ENCODE measurements at regions not wholly inside any gene's neighbourhood (a gene's known extent, or its start where the extent isn't known, plus 50 kb on each side); places are given as distances from the start of the nearest gene placed in this dataset.

DNA sequence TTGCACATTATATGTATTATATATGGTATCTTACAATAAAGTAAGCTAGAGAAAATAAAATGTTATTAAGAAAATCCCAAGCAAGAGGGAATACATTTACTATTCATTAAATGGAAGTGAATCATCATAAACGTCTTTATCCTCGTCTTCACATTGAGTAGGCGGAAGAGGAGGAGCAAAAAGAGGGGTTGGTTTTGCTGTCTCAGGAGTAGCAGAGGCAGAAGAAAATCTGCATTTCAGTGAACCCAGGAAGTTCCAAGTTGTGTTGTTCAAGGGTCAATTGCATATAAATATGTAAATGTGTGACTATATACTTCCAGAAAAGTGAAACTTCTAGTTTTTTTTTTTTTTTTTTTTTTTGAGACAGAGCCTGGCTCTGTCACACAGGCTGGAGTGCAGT is 301.4 kb downstream of the TMA16 start:
- Histone ChIP-seq H3K4me1 (ENCODE audit: insufficient read depth) (no peaks in the 10 kb centered on the region), H3K27ac (no peak overlapping the region), H3K9me3 (ENCODE audit: low read depth) (no peaks in the 10 kb centered on the region), H3K27me3 (replicated peaks; ENCODE audit: insufficient read depth) (no peaks in the 10 kb centered on the region), H3K4me2 (ENCODE audit: unreplicated experiment) (no peak overlapping the region), H3K4me3 (no peak overlapping the region), H4K20me1 (ENCODE audit: insufficient read depth) (no peaks in the 10 kb centered on the region), H3K79me2 (ENCODE audit: insufficient read depth) (no peaks in the 10 kb centered on the region), H3F3A (ENCODE audit: insufficient read depth) (no peaks in the 10 kb centered on the region), H3K9me2 (ENCODE audit: insufficient read depth) (no peaks in the 10 kb centered on the region), H3K9ac (no peak overlapping the region), H3K36me3 (ENCODE audit: low read depth) (no peaks in the 10 kb centered on the region), H2AFZ (no peak overlapping the region)
- in situ Hi-C loops (cut with MboI) = no loop called here
- TF ChIP-seq EZH2phosphoT487 (IDR thresholded peaks at IDR 0.05; ENCODE audit: insufficient read depth, low read depth) (no peak), EZH2 (IDR thresholded peaks at IDR 0.05; ENCODE audit: insufficient read depth, poor library complexity, severe bottlenecking) (no peak)
- 41 to 42% methylated on average over 3 of the region's 3 CpGs for WGBS, 2 experiments (ENCODE audit: low coverage in 1 of 2, low lambda C conversion rate in 2 of 2, missing lambda C conversion rate in 2 of 2)
- DNase-seq = no peak

DNA sequence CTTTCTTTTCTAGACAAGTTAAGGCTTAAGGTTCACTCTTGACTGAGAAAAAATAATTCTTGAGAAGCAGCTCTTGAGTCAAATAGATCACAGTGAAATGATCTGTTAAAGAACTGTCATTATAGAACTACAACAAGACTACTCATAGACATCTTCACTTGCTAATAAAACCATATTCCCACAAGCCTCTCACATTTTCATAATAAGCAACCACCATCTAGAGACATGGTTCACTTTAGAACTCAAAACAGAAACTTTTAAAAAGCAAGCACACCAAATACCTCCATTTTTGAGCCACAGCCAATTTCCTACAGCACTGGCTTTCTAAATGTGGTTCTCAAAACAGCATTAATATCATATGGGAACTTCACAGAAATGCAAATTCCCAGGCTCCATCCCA is 309.5 kb downstream of the TMA16 start:
- Histone ChIP-seq H3K9ac (no peak overlapping the region), H3K9me3 (ENCODE audit: low read depth) (no peaks in the 10 kb centered on the region), H3K4me3 (no peak overlapping the region), H4K20me1 (ENCODE audit: insufficient read depth) (no peaks in the 10 kb centered on the region), H3K9me2 (ENCODE audit: insufficient read depth) (no peaks in the 10 kb centered on the region), H3K4me1 (ENCODE audit: insufficient read depth) (no peaks in the 10 kb centered on the region), H3K27me3 (replicated peaks; ENCODE audit: insufficient read depth) (no peaks in the 10 kb centered on the region), H2AFZ (no peak overlapping the region), H3K4me2 (ENCODE audit: unreplicated experiment) (no peak overlapping the region), H3F3A (ENCODE audit: insufficient read depth) (no peaks in the 10 kb centered on the region), H3K27ac (no peak overlapping the region), H3K79me2 (ENCODE audit: insufficient read depth) (no peaks in the 10 kb centered on the region), H3K36me3 (ENCODE audit: low read depth) (no peaks in the 10 kb centered on the region)
- in situ Hi-C loops (cut with MboI) = no loop called here
- DNase-seq = no peak
- TF ChIP-seq EZH2phosphoT487 (IDR thresholded peaks at IDR 0.05; ENCODE audit: insufficient read depth, low read depth) (no peak), EZH2 (IDR thresholded peaks at IDR 0.05; ENCODE audit: insufficient read depth, poor library complexity, severe bottlenecking) (no peak)

DNA sequence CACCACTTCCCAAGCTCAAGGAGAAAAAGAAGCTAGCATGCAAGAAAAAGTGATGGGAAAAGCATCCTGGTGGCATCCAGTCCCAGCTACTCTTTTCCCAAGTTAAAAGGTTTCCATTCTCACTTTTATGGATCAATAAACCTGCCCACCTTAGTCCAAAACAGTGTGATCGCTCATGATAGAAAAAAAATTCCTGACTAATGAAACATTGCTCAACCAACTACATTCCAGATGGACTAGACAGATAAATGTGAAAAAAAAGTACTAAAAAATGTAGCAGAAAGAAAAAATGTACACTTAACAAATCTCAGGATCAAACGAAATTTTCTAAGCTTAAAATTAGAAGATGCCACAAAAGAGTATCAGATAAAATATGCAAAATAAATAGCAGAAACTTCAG is 312.2 kb downstream of the TMA16 start:
- H3F3A ChIP-seq (ENCODE audit: insufficient read depth) = no peaks in the 10 kb centered on the region
- no peaks in the 10 kb centered on the region for H3K79me2 ChIP-seq (ENCODE audit: insufficient read depth)
- H3K36me3 ChIP-seq (ENCODE audit: low read depth) = no peaks in the 10 kb centered on the region
- H3K27me3 ChIP-seq (replicated peaks; ENCODE audit: insufficient read depth) = no peaks in the 10 kb centered on the region
- no peaks in the 10 kb centered on the region for H3K9me3 ChIP-seq (ENCODE audit: low read depth)
- H3K27ac ChIP-seq = no peak overlapping the region
- 20 to 21% methylated on average over 2 of the region's 2 CpGs for WGBS, 2 experiments (ENCODE audit: low coverage in 1 of 2, low lambda C conversion rate in 2 of 2, missing lambda C conversion rate in 2 of 2)
- H3K9ac ChIP-seq = no peak overlapping the region
- H3K4me3 ChIP-seq = no peak overlapping the region
- no peaks in the 10 kb centered on the region for H4K20me1 ChIP-seq (ENCODE audit: insufficient read depth)
- in situ Hi-C loops (cut with MboI) = no loop called here
- no peak for TF ChIP-seq EZH2 (IDR thresholded peaks at IDR 0.05; ENCODE audit: insufficient read depth, poor library complexity, severe bottlenecking)
- no peak for TF ChIP-seq EZH2phosphoT487 (IDR thresholded peaks at IDR 0.05; ENCODE audit: insufficient read depth, low read depth)
- no peaks in the 10 kb centered on the region for H3K9me2 ChIP-seq (ENCODE audit: insufficient read depth)
- DNase-seq = no peak
- no peak overlapping the region for H2AFZ ChIP-seq
- H3K4me2 ChIP-seq (ENCODE audit: unreplicated experiment) = no peak overlapping the region
- no peaks in the 10 kb centered on the region for H3K4me1 ChIP-seq (ENCODE audit: insufficient read depth)

DNA sequence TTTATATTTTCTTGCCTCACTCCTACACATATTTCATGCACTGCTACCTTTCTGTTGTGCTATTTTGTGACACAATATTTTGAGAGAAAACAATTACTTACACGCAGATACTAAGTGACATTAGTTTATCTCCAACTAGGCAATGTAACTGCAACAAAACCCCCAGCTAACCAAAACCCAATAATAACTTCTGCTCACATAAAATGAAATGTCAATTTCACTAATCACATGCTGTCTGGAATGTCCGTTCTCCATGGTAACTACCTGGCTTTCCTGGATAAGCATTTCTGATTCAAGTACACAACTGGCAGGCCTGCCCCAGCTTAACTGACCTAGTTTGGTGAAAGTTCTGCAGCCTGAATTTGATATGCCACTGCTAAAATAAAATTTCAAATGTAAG is 313.5 kb downstream of the TMA16 start:
- in situ Hi-C loops (cut with MboI) = no loop called here
- H3K4me2 ChIP-seq (ENCODE audit: unreplicated experiment) = no peak overlapping the region
- no peaks in the 10 kb centered on the region for H3K4me1 ChIP-seq (ENCODE audit: insufficient read depth)
- no peak overlapping the region for H3K9ac ChIP-seq
- no peaks in the 10 kb centered on the region for H3K27me3 ChIP-seq (replicated peaks; ENCODE audit: insufficient read depth)
- no peaks in the 10 kb centered on the region for H3K9me3 ChIP-seq (ENCODE audit: low read depth)
- H3K27ac ChIP-seq = no peak overlapping the region
- H2AFZ ChIP-seq = no peak overlapping the region
- 23 to 28% methylated on average over 2 of the region's 2 CpGs for WGBS, 2 experiments (ENCODE audit: low coverage in 1 of 2, low lambda C conversion rate in 2 of 2, missing lambda C conversion rate in 2 of 2)
- no peaks in the 10 kb centered on the region for H3F3A ChIP-seq (ENCODE audit: insufficient read depth)
- H3K36me3 ChIP-seq (ENCODE audit: low read depth) = no peaks in the 10 kb centered on the region
- no peak for DNase-seq
- no peaks in the 10 kb centered on the region for H3K79me2 ChIP-seq (ENCODE audit: insufficient read depth)
- H3K9me2 ChIP-seq (ENCODE audit: insufficient read depth) = no peaks in the 10 kb centered on the region
- H4K20me1 ChIP-seq (ENCODE audit: insufficient read depth) = no peaks in the 10 kb centered on the region
- H3K4me3 ChIP-seq = no peak overlapping the region
- TF ChIP-seq EZH2 (IDR thresholded peaks at IDR 0.05; ENCODE audit: insufficient read depth, poor library complexity, severe bottlenecking) (no peak), EZH2phosphoT487 (IDR thresholded peaks at IDR 0.05; ENCODE audit: insufficient read depth, low read depth) (no peak)

DNA sequence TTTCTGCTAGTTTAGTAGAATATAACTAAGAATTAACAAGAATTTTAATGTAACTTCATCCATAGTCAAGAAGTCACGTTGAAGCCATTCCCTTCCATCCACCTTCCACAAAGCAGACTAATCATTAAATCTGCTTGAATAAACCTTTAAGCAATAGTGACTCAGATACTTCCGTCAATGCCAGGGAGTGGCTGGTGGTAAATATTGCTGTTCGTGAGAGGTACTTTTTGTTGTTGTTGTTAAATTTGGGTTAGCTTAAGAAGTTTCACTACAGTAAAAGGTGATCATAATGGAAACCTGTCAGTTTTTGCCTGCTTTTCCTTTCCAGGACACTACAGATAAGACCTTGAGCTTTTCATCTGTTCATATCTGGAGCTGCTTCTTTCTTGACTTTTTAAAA is 316.3 kb downstream of the TMA16 start:
- 17 to 18% methylated on average over 3 of the region's 3 CpGs for WGBS, 2 experiments (ENCODE audit: low coverage in 1 of 2, low lambda C conversion rate in 2 of 2, missing lambda C conversion rate in 2 of 2)

More for the DNA sequence above, 316.3 kb downstream of the TMA16 start:
- Histone ChIP-seq H3K4me3 (no peak overlapping the region), H3K9me3 (ENCODE audit: low read depth) (no peaks in the 10 kb centered on the region), H3K9ac (no peak overlapping the region), H3K27ac (no peak overlapping the region), H4K20me1 (ENCODE audit: insufficient read depth) (no peaks in the 10 kb centered on the region), H3K4me1 (ENCODE audit: insufficient read depth) (no peaks in the 10 kb centered on the region), H3F3A (ENCODE audit: insufficient read depth) (no peaks in the 10 kb centered on the region), H3K79me2 (ENCODE audit: insufficient read depth) (no peaks in the 10 kb centered on the region), H3K27me3 (replicated peaks; ENCODE audit: insufficient read depth) (no peaks in the 10 kb centered on the region), H3K4me2 (ENCODE audit: unreplicated experiment) (no peak overlapping the region), H3K36me3 (ENCODE audit: low read depth) (no peaks in the 10 kb centered on the region), H2AFZ (no peak overlapping the region), H3K9me2 (ENCODE audit: insufficient read depth) (no peaks in the 10 kb centered on the region)
- TF ChIP-seq EZH2 (IDR thresholded peaks at IDR 0.05; ENCODE audit: insufficient read depth, poor library complexity, severe bottlenecking) (no peak), EZH2phosphoT487 (IDR thresholded peaks at IDR 0.05; ENCODE audit: insufficient read depth, low read depth) (no peak)
- DNase-seq = no peak
- in situ Hi-C loops (cut with MboI) = no loop called here

All from GM23248 (cell line).